Left ventricle myocardium inferior (tissue), 1 donor: ENCODE measurements at regions not wholly inside any gene's neighbourhood (a gene's known extent, or its start where the extent isn't known, plus 50 kb on each side); places are given as distances from the start of the nearest gene placed in this dataset.

ENCODE experiments used
- DNase-seq: peaks from one replicate; pipeline ENCODE4 v3.0.0-alpha.2; 2020
- H3K27ac ChIP-seq: fragments of 200-600 bp; replicated peaks from 2 replicates; pipeline ENCODE4 v1.8.0; 2021
- H3K27me3 ChIP-seq: fragments of 200-600 bp; 2 replicates; pipeline ENCODE4 v1.8.0; 2021; ENCODE audit warnings: low read depth
- H3K36me3 ChIP-seq: fragments of 200-600 bp; 2 replicates; pipeline ENCODE4 v1.8.0; 2021
- H3K4me1 ChIP-seq: fragments of 200-600 bp; 2 replicates; pipeline ENCODE4 v1.8.0; 2021
- H3K4me3 ChIP-seq: fragments of 200-600 bp; 2 replicates; pipeline ENCODE4 v1.8.0; 2021; ENCODE audit warnings: mild to moderate bottlenecking, moderate library complexity
- H3K9me3 ChIP-seq: fragments of 200-600 bp; replicated peaks from 2 replicates; pipeline ENCODE4 v1.8.0; 2021
- CTCF ChIP-seq: fragments of 200-600 bp; IDR thresholded peaks from 2 replicates; pipeline ENCODE4 v1.8.0; 2021; ENCODE audit warnings: antibody characterized with exemption, mild to moderate bottlenecking, borderline replicate concordance
- intact Hi-C: fragments of 100-400 bp; cut with micrococcal nuclease; formaldehyde crosslinking; loops from one replicate; pipeline ENCODE4 v1.11.0; 2022
- donor health status: DM: no; HTN: yes; CAD: no; lungs with severe emphysema.

- Histone ChIP-seq H3K36me3 (no peaks in the 10 kb centered on the region), H3K4me1 (no peaks in the 10 kb centered on the region), H3K27ac (no peak overlapping the region), H3K27me3 (peaks cover 5% of the 10 kb centered on the region), H3K9me3 (no peaks in the 10 kb centered on the region), H3K4me3 (no peak overlapping the region)
- intact Hi-C loops, result no loop called here
- TF ChIP-seq CTCF, result no peak
- no peak for DNase-seq
Measured at GRCh38 chr1:119314001-119314796, 54.4 kb upstream of the HAO2 start.

GRCh38 chr1:119316870-119317416, 51.6 kb upstream of the HAO2 start:
- no peak for DNase-seq
- no peaks in the 10 kb centered on the region for H3K9me3 ChIP-seq
- no peaks in the 10 kb centered on the region for H3K27me3 ChIP-seq
- H3K4me1 ChIP-seq, result no peaks in the 10 kb centered on the region
- no peak overlapping the region for H3K27ac ChIP-seq
- H3K36me3 ChIP-seq, result no peaks in the 10 kb centered on the region
- intact Hi-C loops, result no loop called here
- H3K4me3 ChIP-seq, result no peak overlapping the region
- no peak for TF ChIP-seq CTCF

GRCh38 chr1:119318466-119319309, 49.9 kb upstream of the HAO2 start:
- Histone ChIP-seq H3K36me3 (no peaks in the 10 kb centered on the region), H3K27me3 (no peaks in the 10 kb centered on the region), H3K27ac (no peak overlapping the region), H3K9me3 (no peaks in the 10 kb centered on the region), H3K4me1 (no peaks in the 10 kb centered on the region), H3K4me3 (no peak overlapping the region)
- no peak for DNase-seq
- TF ChIP-seq CTCF, result no peak
- intact Hi-C loops, result no loop called here
